ENCODE measurements at regions not wholly inside any gene's neighbourhood (a gene's known extent, or its start where the extent isn't known, plus 50 kb on each side); places are given as distances from the start of the nearest gene placed in this dataset.

DNA sequence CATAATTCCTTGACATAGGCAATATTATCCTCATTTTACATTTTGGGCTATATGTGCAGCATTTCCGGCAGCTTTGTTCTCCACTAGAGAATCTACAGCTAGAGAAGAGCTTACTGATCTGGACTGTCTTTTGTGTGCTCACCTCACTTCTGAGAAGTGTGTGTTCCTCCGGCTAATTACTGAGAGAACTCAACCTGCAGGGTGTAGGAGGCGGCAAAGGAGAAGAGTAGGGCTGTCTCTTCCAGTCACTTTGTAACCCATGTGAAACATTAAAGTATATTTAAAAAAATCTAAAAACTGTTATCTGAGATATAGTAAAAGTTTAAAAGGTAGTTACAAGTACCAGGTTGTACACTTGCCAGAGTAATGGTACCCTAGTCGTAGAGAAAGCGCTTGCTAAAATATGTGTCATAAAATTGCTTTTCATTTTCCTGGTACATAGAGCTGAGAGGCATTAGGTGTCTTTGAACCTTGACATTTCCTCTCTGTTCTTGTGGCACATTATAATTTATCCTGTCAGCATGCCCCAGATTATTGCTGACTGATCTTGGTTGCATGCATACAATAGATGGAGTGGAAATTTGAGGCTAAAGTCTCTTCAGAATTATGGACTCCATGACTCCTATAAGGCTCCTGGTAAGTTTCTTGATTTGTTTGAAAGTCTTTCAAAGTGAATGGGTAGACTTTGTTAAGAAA lies 381.9 kb downstream of the LMO7 start:
- TF ChIP-seq EZH2 (IDR thresholded peaks at IDR 0.05; ENCODE audit: low read length, missing control alignments): no peak
- TF ChIP-seq, protein P1, sequence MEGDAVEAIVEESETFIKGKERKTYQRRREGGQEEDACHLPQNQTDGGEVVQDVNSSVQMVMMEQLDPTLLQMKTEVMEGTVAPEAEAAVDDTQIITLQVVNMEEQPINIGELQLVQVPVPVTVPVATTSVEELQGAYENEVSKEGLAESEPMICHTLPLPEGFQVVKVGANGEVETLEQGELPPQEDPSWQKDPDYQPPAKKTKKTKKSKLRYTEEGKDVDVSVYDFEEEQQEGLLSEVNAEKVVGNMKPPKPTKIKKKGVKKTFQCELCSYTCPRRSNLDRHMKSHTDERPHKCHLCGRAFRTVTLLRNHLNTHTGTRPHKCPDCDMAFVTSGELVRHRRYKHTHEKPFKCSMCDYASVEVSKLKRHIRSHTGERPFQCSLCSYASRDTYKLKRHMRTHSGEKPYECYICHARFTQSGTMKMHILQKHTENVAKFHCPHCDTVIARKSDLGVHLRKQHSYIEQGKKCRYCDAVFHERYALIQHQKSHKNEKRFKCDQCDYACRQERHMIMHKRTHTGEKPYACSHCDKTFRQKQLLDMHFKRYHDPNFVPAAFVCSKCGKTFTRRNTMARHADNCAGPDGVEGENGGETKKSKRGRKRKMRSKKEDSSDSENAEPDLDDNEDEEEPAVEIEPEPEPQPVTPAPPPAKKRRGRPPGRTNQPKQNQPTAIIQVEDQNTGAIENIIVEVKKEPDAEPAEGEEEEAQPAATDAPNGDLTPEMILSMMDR (conservative IDR thresholded peaks at IDR 0.05 in 1 of 2, IDR thresholded peaks at IDR 0.05 in 1 of 2; ENCODE audit: low read depth in 1 of 2, low read length in 2 of 2): no peak

Measured in fibroblast of lung (primary cell).